Peyer's patch (tissue), 4 donors: ENCODE measurements at regions not wholly inside any gene's neighbourhood (a gene's known extent, or its start where the extent isn't known, plus 50 kb on each side); places are given as distances from the start of the nearest gene placed in this dataset.

Experiments
- DNase-seq, 3 donors: peaks; one replicate each; pipeline ENCODE4 v3.0.0-alpha.2; 2017 to 2019
- H3K27ac ChIP-seq, 4 donors: fragments of 200-600 bp; sonication (generic); one replicate each; pipeline ENCODE4 v1.5.1; 2016 to 2019
- H3K27me3 ChIP-seq, 2 donors: fragments of 200-600 bp; sonication (generic); one replicate each; pipeline ENCODE4 v1.5.1; 2019
- H3K36me3 ChIP-seq, 3 donors: fragments of 200-600 bp; sonication (generic); one replicate each; pipeline ENCODE4 v1.5.1; 2016 to 2019
- H3K4me1 ChIP-seq, 4 donors: fragments of 200-600 bp; sonication (generic); one replicate each; pipeline ENCODE4 v1.5.1; 2016 to 2019
- H3K4me3 ChIP-seq, 4 donors: fragments of 200-600 bp; sonication (generic); 1 replicate in 3 of 4; 2 replicates in 1 of 4; pipeline ENCODE4 v1.5.1; 2016 to 2019; ENCODE audit warnings: mild to moderate bottlenecking in 1 of 4
- H3K9me3 ChIP-seq, 4 donors: fragments of 200-600 bp; sonication (generic); one replicate each; pipeline ENCODE4 v1.5.1; 2016 to 2019; ENCODE audit warnings: mild to moderate bottlenecking in 1 of 4
- POLR2A ChIP-seq, 2 donors: fragments of 450-650 bp; IDR thresholded peaks; one replicate each; pipeline ENCODE4 v1.5.1; 2017; ENCODE audit warnings: antibody characterized with exemption in 2 of 2, mild to moderate bottlenecking in 2 of 2, moderate library complexity in 2 of 2
- TF ChIP-seq, protein P1 (sequence below), 6 experiments: fragments of 450-650 bp in 4 of 6; fragments of 200-600 bp in 2 of 6; sonication (generic) in 1 of 6; IDR thresholded peaks; one replicate each; pipeline ENCODE4 v1.5.1; 2017 to 2019; ENCODE audit warnings: antibody characterized with exemption in 6 of 6, mild to moderate bottlenecking in 3 of 6, moderate library complexity in 1 of 6

- H3K27ac ChIP-seq = no peak overlapping the region
- no peaks in the 10 kb centered on the region for H3K4me1 ChIP-seq
- H3K36me3 ChIP-seq = no peaks in the 10 kb centered on the region
- H3K27me3 ChIP-seq = no peaks in the 10 kb centered on the region
- H3K4me3 ChIP-seq = no peak overlapping the region
- DNase-seq = no peak
- no peaks in the 10 kb centered on the region for H3K9me3 ChIP-seq
- no peak for TF ChIP-seq POLR2A (IDR thresholded peaks at IDR 0.05)
- TF ChIP-seq, protein P1, sequence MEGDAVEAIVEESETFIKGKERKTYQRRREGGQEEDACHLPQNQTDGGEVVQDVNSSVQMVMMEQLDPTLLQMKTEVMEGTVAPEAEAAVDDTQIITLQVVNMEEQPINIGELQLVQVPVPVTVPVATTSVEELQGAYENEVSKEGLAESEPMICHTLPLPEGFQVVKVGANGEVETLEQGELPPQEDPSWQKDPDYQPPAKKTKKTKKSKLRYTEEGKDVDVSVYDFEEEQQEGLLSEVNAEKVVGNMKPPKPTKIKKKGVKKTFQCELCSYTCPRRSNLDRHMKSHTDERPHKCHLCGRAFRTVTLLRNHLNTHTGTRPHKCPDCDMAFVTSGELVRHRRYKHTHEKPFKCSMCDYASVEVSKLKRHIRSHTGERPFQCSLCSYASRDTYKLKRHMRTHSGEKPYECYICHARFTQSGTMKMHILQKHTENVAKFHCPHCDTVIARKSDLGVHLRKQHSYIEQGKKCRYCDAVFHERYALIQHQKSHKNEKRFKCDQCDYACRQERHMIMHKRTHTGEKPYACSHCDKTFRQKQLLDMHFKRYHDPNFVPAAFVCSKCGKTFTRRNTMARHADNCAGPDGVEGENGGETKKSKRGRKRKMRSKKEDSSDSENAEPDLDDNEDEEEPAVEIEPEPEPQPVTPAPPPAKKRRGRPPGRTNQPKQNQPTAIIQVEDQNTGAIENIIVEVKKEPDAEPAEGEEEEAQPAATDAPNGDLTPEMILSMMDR (IDR thresholded peaks at IDR 0.05) = no peak
Observed at GRCh38 chr4:119835613-119835910, 207.0 kb upstream of the PDE5A start.

DNA sequence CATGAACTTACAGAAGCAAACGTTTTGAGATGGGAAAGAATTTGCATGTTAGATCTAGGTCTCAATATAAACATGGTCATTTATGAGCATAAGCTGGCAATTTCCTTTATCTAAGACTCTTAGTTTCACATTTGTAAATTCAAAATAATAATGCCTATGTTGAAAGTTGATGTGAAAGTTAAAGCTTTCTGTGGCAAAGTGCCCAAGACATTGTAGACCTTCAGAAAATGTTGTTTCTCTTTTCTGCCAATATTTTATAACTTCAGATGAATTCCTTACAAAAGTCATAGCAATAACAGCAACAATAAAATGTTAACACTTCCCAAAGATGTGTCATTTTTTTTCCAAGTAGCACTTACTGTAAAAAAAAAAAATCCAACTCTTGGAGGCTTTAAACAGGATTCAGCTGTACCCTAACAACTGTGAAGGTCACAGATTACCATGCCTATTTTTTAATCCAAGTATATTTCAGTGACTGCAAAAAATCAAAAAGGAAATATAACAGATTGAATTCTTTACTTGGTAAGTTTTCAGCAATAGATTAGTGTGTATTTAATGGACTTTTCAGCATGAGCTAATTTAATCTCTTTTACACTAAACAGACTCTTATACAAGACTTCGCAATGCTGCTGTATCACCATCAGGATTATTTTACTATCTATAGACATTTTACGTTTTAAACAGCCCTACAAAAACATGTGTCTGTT is 206.5 kb upstream of the PDE5A start:
- TF ChIP-seq, protein P1 (IDR thresholded peaks at IDR 0.05) = no peak
- TF ChIP-seq POLR2A (IDR thresholded peaks at IDR 0.05) = no peak

GRCh38 chr4:119833611-119834010 is 205.0 kb upstream of the PDE5A start:
- Histone ChIP-seq H3K9me3 (no peaks in the 10 kb centered on the region), H3K27me3 (no peaks in the 10 kb centered on the region), H3K27ac (no peak overlapping the region), H3K36me3 (no peaks in the 10 kb centered on the region), H3K4me1 (no peaks in the 10 kb centered on the region), H3K4me3 (no peak overlapping the region)
- DNase-seq = no peak
- TF ChIP-seq, protein P1 (IDR thresholded peaks at IDR 0.05) = no peak
- no peak for TF ChIP-seq POLR2A (IDR thresholded peaks at IDR 0.05)

More for the DNA sequence above, 206.5 kb upstream of the PDE5A start:
- Histone ChIP-seq H3K4me1 (no peaks in the 10 kb centered on the region), H3K36me3 (no peaks in the 10 kb centered on the region), H3K27me3 (no peaks in the 10 kb centered on the region), H3K9me3 (no peaks in the 10 kb centered on the region), H3K27ac (no peak overlapping the region), H3K4me3 (no peak overlapping the region)
- DNase-seq = no peak

DNA sequence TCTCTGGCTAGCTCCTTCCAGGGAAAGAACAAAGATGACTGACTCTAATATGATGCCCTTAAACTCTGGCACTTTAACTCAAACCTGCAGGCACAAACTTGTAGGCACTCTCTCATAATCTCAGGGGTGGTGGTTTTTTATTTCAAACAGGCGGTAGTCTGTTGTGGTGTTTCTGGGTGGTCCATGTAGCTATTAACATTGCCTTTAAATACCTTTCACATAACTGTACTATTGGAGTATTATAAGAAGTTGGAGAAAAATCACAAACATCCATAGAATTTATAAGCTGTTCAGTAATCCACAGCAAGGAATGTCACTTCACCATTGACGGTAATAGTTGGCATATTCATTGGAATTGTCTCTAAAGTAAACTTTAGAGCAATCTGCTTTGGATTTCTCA is 204.2 kb upstream of the PDE5A start:
- Histone ChIP-seq H3K27ac (no peak overlapping the region), H3K27me3 (no peaks in the 10 kb centered on the region), H3K4me3 (no peak overlapping the region), H3K9me3 (no peaks in the 10 kb centered on the region), H3K4me1 (no peaks in the 10 kb centered on the region), H3K36me3 (no peaks in the 10 kb centered on the region)
- TF ChIP-seq, protein P1 (IDR thresholded peaks at IDR 0.05) = no peak
- no peak for TF ChIP-seq POLR2A (IDR thresholded peaks at IDR 0.05)
- DNase-seq = no peak

- no peak for TF ChIP-seq POLR2A (IDR thresholded peaks at IDR 0.05)
- TF ChIP-seq, protein P1 (IDR thresholded peaks at IDR 0.05) = no peak
- Histone ChIP-seq H3K4me1 (no peaks in the 10 kb centered on the region), H3K36me3 (no peaks in the 10 kb centered on the region), H3K27me3 (no peaks in the 10 kb centered on the region), H3K9me3 (no peaks in the 10 kb centered on the region), H3K27ac (no peak overlapping the region), H3K4me3 (no peak overlapping the region)
- no peak for DNase-seq
Observed at GRCh38 chr4:119829326-119829725, 200.7 kb upstream of the PDE5A start.

GRCh38 chr4:119825696-119826095 is 197.1 kb upstream of the PDE5A start:
- Histone ChIP-seq H3K9me3 (no peaks in the 10 kb centered on the region), H3K27ac (no peak overlapping the region), H3K36me3 (no peaks in the 10 kb centered on the region), H3K4me3 (no peak overlapping the region), H3K4me1 (no peaks in the 10 kb centered on the region), H3K27me3 (no peaks in the 10 kb centered on the region)
- no peak for TF ChIP-seq POLR2A (IDR thresholded peaks at IDR 0.05)
- TF ChIP-seq, protein P1 (IDR thresholded peaks at IDR 0.05) = no peak
- no peak for DNase-seq
